ENCODE measurements at regions not wholly inside any gene's neighbourhood (a gene's known extent, or its start where the extent isn't known, plus 50 kb on each side); places are given as distances from the start of the nearest gene placed in this dataset.

DNA sequence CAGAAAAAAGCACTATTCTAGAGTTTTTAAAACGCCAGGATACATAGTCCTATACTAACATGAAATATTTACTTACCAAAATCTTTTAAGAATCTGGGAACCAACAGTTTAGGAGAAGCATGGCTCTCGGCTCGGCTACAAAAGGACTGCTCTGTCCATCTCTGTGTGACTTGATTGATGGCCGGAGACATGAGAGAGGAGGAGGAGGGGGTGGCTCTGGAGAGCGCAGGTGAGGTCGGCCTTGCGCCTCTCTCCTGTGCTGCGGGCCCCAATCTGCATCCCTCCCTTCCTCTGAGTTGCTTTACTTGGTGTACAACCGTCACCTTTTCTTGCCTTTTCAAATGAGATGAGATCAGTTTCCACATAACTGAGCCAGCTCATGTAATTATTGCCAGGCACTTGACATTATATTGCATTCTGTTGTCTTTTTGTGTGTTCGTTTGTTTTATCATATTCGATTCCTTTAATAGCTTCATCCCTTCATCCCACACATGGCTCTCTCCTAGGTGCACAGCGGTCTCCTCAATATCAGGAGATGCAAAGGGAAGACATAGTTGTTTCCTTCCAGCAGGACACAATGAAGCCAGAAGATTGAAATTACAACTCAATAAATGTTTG is 87.8 kb upstream of the KLF6 start:
- H3K27ac ChIP-seq, result no peak overlapping the region
- TF ChIP-seq, protein P1, sequence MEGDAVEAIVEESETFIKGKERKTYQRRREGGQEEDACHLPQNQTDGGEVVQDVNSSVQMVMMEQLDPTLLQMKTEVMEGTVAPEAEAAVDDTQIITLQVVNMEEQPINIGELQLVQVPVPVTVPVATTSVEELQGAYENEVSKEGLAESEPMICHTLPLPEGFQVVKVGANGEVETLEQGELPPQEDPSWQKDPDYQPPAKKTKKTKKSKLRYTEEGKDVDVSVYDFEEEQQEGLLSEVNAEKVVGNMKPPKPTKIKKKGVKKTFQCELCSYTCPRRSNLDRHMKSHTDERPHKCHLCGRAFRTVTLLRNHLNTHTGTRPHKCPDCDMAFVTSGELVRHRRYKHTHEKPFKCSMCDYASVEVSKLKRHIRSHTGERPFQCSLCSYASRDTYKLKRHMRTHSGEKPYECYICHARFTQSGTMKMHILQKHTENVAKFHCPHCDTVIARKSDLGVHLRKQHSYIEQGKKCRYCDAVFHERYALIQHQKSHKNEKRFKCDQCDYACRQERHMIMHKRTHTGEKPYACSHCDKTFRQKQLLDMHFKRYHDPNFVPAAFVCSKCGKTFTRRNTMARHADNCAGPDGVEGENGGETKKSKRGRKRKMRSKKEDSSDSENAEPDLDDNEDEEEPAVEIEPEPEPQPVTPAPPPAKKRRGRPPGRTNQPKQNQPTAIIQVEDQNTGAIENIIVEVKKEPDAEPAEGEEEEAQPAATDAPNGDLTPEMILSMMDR (conservative IDR thresholded peaks at IDR 0.05), result no peak

DNA sequence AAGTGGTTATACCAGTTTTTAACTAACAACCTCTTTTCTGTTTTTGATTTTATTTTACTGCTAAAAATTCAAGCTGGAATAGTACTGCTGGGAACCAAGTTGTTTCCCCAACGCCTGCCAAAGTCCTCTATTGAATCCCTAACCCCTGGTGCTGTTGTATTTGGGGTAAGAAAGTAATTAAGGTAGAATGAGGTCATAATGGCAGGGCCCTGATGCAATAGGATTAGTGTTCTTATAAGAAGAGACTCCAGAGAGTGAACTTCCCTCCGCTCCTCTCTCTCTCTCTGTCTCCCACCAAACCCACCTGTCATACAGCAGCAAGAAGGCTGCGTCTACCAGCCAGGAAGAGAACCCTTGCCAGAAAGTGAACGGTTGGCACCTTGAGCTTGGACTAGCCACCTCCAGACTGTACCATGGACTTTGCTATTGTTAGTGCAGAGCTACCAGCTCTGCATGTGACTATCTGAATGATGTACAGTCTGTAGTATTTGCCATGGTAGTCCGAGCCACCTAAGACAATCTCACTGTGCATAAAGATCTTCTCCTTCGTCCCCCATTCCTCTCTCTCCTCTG is 86.5 kb upstream of the KLF6 start:
- no peak overlapping the region for H3K27ac ChIP-seq
- TF ChIP-seq, protein P1 (conservative IDR thresholded peaks at IDR 0.05), result no peak

DNA sequence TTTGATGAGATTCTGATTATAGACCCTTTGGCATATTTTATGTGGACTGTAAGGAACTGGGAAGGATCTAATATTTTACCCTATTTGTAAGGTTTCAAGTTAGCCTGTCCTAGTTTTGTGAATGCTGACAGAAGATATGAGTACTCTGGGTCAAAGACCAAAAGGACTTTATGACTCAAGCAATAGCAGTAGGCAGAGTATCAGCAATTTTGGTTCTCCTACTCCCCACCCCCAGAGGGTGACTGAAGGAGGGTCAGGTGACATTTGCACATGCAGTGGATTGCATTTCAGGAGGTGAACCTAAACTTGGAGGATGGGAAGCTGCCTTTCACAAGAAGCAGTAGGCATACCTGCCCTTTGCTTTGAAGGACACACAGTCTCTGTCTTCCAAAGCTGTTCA is 84.0 kb upstream of the KLF6 start:
- TF ChIP-seq, protein P1 (conservative IDR thresholded peaks at IDR 0.05), result no peak
- H3K27ac ChIP-seq, result no peak overlapping the region

DNA sequence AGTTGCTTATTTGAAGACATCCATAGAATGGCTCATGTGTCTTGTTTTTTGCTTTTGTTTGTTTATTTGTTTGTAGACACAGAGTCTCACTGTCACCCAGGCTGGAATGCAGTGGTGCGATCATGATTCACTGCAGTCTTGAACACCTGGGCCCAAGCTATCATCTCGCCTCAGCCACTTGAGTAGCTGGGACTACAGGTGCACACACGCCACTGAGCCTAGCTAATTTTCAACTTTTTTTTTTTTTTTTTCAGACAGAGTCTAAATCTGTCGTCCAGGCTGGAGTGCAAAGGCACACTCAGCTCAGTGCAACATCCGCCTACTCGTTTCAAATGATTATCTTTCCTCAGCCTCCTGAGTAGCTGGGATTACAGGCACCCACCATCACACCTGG is 83.3 kb upstream of the KLF6 start:
- TF ChIP-seq, protein P1 (conservative IDR thresholded peaks at IDR 0.05), result no peak
- H3K27ac ChIP-seq, result no peak overlapping the region

DNA sequence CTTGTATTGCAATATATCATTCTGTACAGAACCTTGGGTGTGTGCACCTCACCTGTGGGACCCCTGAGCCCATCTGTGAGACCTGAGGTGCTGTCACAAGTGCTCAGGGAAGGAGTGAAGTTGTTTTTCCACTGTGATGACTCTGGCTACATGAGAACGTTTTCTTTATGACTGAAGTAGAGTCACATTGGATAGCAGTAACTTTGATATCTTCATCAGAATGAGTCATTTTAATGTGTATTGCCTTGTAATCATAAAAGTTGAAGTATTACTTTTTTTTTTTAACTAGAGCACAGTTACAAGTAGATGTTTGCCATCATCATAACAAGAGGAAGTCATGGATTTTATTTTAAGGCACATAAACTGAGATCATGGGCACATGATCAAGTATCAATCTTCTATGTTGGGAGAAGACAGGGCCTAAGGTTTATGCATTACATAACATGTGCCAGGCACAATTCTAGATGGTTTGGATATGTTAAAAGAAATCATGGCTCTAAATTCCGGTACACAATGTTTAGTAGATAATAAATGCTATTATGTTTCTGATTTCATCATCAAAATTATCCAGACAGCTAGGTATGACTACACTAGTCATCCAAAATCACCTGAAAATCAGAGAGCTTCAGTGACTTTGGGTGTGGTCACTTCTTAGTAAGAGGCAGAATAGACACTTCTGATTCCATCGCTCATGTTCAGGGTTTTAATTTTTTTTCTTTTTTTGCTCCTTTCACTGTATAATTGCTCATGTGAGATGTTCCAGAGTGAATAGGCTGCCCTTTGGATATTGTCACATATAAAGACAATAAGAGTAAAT is 82.7 kb upstream of the KLF6 start:
- TF ChIP-seq, protein P1 (conservative IDR thresholded peaks at IDR 0.05), result no peak
- H3K27ac ChIP-seq, result no peak overlapping the region

DNA sequence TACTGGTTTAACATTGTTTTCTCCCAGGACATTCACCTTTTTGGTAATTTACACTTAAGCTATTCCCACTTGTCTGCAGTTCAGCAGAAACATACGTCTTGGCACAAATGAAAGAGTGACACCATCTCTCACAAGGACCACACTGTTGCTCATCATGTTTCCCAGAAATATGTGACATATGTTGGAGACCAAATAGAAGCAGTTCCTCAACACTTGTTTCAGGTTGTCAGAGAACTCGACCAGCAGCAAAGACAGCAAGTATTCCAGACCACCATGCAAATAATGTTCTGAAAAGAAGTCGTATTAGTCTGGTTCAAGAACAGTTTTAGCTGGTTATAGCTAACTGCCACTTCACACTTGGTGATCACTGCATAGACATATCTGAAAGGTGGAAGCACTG is 81.3 kb upstream of the KLF6 start:
- no peak overlapping the region for H3K27ac ChIP-seq

DNA sequence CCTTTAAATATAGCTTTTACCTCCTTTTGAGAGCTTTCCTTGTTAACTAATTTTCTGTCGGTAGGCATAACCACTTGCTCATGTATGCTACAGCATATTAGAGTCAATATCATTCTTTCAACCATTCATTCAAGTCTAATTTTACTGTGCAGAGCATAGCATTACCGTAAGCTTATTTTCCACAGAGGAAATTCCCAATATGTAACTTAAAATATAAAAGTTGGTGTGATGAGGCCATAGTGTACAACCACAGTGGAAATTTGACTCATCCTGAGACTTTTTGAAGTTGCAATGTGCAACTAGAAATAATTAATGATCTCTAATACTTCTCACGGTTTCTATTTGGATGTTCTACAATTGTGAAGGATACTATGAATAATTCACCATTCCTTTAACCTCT is 80.6 kb upstream of the KLF6 start:
- no peak overlapping the region for H3K27ac ChIP-seq
- TF ChIP-seq, protein P1 (conservative IDR thresholded peaks at IDR 0.05), result no peak

More for the DNA sequence above, 81.3 kb upstream of the KLF6 start:
- TF ChIP-seq, protein P1 (conservative IDR thresholded peaks at IDR 0.05), result no peak

Measured in VCaP (cell line).